HG03565 (cell line): ENCODE measurements at regions not wholly inside any gene's neighbourhood (a gene's known extent, or its start where the extent isn't known, plus 50 kb on each side); places are given as distances from the start of the nearest gene placed in this dataset.
A peak's percentile ranks its signal among the peaks of the same experiment; 100 is the strongest.
"Not testable (repeated sequence)": the region's sequence is repeated elsewhere in the genome, so short reads cannot be mapped to it uniquely, and the experiment has no call there.

Experiments
- ATAC-seq: cut with Tn5 transposase; IDR thresholded peaks from one replicate; pipeline ENCODE4 v1.9.1; 2021; ENCODE audit warnings: mild to moderate bottlenecking, moderate library complexity; ENCODE audit not compliant: unreplicated experiment

DNA sequence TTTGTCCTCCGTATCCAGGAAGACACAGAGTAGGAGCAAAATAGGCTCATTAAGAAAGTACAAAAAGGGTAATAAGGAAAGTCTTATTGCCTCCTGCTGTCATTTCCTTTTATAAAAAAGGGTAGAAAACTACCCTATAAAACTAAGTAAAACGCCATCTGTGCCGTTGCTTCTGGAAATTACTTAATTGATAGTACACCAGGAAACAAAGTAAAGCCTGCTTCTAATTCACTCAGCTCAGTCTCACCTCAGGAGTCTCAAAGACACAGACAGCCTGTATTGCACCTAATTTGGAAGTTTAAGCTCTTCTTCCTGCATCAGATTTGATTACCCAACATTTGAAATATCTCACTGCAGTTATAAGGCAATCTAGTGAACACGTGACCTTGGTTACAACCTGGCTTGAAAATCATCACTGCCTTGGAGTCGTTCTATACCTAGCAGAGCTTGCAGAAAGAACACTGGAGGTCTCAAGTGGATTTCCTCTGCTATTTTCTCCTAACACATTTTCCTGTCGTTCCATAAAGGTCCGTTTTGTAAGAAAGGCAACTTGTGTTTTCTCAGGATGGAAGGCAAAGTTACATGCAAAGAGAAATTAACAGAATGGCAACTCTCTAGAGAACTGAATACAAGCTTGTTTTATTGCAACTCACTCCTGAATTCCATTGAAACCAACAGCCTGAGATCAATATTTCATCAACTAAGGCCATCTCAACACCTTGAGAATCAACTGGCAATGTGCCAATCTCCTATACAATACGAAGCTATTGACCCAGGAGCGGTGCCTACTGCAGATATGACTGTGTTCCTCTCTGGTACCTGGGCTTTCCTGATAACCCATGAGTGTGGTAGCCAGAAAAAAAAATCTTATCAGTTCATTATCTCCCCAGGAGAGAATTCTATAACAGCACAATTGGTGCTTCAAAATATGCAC is 203.3 kb upstream of the LMCD1 start:
- ATAC-seq: no peak

DNA sequence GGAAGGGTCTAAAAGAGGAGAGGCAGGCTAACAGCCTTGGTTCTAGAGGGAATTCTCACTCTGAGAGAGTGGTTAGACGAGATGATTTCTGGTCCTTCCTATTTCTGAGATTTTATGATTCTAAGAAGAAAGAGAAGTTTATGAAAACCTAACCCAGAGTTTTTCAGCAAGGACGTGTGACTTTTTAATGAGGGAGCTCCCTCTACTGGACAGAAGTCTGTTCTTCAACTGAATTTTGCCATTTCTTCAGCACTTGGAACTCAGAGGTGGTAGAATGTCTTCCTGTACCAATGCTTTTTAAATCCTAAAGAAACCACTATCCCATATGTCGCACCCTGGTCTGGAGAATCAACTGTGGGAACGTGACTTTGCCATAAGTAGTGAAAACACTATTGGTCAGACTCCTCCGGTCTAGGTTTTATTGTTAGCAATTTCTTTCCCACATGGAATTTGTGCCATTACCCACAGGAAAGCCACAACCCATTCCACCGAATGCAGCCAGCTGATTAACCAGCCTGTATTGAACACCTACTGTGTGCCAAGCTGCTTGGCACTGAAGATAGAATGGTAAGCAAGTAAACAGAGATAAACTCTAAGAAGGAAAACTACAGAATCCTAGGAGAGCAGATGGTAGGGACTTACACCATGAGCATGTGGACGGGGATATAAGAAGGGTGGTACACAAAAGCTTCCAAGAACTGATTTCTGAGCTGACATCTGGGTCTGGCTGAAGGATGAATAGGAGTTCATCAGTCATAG is 199.5 kb upstream of the LMCD1 start:
- ATAC-seq: peak; percentile 76

GRCh38 chr3:8303466-8303865 is 198.2 kb upstream of the LMCD1 start:
- ATAC-seq: no peak

GRCh38 chr3:8305371-8305770 is 196.3 kb upstream of the LMCD1 start:
- ATAC-seq: no peak

DNA sequence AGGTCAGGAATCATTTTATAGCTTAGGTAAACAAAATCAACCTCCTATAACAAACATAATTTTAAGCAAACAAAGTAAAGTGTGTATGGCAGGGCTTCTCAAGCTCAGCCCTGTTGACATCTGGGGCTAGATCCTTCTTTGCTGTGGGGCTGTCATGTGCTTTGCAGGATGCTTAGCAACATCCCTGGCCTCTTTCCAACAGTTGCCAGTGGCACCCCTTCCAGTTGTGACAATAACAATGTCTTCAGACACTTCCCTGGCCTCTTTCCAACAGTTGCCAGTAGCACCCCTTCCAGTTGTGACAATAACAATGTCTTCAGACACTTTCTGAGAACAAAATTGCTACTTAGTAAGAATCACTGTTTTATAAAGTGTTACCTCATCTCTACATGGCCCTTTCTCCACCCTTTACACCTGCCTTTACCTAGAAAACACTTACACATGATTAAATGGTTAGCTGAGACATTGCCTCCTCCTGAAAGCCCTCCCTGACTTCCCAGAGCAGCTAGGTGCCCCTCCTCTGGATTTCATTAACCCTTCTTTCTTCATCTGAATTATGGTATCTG is 194.0 kb upstream of the LMCD1 start:
- no peak for ATAC-seq

- no peak for ATAC-seq
Observed at GRCh38 chr3:8311321-8311720, 190.3 kb upstream of the LMCD1 start.

GRCh38 chr3:8312685-8313084 is 188.9 kb upstream of the LMCD1 start:
- no peak for ATAC-seq

DNA sequence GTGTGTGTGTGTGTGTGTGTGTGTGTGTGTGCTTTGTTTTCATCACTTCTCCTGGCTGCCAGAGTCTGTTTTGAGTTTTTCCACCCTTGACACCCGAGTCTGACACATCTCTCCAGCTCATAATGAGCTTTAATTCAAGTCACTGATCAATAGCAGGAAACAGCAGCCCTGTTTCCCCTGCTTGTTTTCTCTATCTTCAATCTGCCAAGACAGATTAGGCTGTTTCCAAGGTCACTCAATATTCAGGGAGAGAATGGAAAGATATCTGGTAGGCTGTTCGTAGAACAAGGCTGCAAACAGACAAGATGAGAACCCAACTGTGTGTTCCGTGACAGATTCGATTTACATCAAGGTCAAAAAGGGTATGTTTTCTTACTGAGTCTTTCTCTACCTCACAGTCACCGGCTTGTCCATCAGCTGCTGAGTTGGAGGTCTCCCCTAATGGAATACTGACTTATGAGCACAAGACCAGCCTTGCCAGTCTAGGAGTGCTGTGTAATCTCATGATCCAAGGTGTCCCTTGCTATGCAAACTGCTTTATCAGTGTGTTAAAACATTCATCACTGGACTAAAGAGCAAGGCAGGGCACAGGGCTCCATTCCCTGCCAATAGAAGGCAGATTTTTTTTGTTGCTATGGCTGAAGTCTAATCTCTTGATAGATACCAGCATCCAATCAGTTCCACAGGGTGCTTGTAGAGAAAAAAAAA is 187.9 kb upstream of the LMCD1 start:
- no peak for ATAC-seq

GRCh38 chr3:8315526-8315925 is 186.1 kb upstream of the LMCD1 start:
- ATAC-seq: not testable (repeated sequence)

- ATAC-seq: no peak
Observed at GRCh38 chr3:8317661-8318649, 183.7 kb upstream of the LMCD1 start.

- ATAC-seq: no peak
Observed at GRCh38 chr3:8319935-8320634, 181.5 kb upstream of the LMCD1 start.

- ATAC-seq: no peak
Observed at GRCh38 chr3:8320711-8321458, 180.7 kb upstream of the LMCD1 start.

DNA sequence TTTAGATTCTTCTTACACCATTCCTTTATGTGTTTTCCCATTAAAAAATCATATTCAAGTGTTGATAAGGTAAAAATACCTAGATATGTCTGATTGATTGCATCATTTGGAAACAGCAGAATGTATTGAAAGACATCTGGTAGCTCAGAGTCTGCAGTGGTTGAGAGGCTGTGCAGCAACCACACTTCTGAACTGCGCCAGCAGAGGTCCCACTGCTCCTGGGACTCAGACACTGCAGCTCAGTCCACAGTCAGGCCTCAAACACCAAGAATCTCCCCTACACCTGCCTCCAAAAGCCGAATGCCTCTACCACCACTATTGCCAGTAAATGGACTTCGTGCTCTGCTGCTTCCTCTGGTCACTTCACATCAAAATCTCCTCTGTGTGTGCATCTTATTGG is 176.9 kb upstream of the LMCD1 start:
- ATAC-seq: peak; percentile 82

DNA sequence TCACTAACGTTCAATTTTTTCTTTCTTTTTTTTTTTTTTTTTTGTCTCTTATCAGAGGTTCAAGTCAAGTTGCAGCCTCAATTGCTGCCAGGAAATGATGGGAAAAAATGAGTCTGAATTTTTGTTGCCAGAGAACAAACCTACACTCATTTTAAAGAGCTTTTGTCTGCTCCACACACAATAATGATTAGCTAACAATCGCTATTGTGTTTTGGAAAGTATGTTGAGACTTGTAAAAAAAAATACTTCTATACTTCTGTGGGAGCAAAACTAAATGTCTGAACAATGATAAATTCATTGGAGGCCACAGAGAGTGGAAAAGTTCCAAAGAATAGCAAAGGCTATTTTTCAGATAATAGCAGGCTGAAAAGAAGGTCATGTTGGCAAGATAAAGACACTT is 176.3 kb upstream of the LMCD1 start:
- no peak for ATAC-seq

DNA sequence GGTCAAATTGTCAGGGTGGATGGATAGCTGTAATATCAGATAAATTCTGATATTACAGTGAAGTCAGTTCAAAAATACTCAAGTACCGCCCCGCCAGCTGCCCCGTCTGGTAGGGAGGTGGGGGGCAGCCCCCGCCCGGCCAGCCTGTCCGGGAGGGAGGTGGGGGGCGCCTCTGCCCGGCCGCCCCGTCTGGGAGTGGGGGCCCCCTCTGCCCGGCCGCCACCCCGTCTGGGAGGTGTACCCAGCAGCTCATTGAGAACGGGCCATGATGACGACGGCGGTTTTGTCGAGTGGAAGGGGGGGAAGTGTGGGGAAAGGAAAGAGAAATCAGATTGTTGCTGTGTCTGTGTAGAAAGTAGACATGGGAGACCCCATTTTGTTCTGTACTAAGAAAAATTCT is 175.8 kb upstream of the LMCD1 start:
- not testable (repeated sequence) for ATAC-seq

- ATAC-seq: no peak
Observed at GRCh38 chr3:8327739-8328138, 173.9 kb upstream of the LMCD1 start.

- no peak for ATAC-seq
Observed at GRCh38 chr3:8328967-8329366, 172.7 kb upstream of the LMCD1 start.

GRCh38 chr3:8329598-8329997 is 172.0 kb upstream of the LMCD1 start:
- ATAC-seq: no peak

DNA sequence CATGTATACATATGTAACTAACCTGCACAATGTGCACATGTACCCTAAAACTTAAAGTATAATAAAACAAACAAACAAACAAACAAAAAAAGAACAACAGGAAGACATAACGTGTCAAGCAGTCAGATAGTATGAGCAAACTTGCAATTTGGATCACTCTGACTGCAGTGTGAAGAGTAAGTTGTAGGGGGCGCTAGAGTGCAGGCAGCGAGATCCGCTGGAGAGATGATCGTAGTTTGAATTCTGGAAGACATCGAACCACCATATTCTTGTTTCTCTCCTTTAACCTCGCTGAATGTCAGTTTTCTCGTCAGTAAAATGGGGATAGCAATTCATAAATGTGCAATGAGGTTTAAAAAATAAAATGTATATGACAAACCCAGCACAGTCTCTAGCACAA is 165.2 kb upstream of the LMCD1 start:
- ATAC-seq: no peak
